Erythroblast (primary cell): ENCODE measurements at regions not wholly inside any gene's neighbourhood (a gene's known extent, or its start where the extent isn't known, plus 50 kb on each side); places are given as distances from the start of the nearest gene placed in this dataset.

Source experiments
- DNase-seq, 2 experiments: peaks; one replicate each; lab custom pipeline; 2025; lab: John Stamatoyannopoulos, UW
- GATA1 ChIP-seq: IDR thresholded peaks from 2 replicates; pipeline ENCODE4 v1.6.1; 2011; ENCODE audit warnings: low read depth, mild to moderate bottlenecking, control low read depth, low read length, moderate library complexity
- POLR2A ChIP-seq: IDR thresholded peaks from 2 replicates; pipeline ENCODE4 v1.6.1; 2011; ENCODE audit warnings: mild to moderate bottlenecking, low read length

DNA sequence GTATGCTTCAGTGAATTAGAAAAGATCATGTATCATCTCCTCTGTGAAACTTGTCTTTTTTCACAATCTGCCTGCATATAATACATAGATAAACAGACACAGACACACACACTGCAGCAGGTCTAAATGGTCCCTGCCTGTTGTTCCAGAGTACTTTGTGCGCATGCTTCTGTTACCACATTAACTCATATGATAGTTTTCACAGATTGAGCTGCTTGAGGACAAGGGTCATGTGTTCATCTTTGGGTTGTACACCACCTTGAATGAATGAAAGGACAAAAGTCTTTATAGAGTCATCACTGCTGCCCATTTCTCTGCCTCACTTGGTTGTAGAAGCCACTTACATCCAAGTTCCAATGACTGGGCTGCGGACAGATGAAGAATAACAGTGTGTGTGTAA, 72.7 kb upstream of the GLS start:
- TF ChIP-seq POLR2A = no peak
- no peak for TF ChIP-seq GATA1
- DNase-seq = no peak

DNA sequence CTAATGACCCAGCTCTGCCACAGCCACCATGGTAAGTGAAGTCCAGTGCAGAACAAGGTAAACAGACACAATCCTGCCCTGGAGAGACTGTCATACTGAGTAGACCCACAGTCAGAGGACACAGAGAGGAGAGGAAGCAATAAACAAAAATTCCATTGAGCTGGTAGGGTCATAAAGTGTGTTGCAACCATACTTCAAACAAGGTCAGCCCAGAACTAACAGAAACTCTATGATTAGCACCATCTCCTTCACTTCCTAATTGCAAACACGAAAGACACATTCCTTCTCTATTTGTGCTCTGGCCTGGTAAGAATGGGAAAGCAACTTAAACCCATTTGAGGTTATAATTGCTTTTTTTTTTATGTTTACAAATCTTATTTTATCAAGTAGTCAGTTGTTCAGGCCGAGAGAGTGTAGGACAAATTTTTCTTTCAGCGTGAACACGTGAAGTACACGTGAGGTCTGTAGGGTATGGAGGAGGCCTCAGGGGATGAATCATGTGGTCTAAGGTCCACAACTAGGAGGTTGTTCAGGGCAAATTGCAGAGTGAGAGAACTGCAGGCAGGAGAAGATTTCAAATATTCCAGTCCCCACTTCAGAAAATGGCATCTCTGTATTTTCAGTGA, 71.4 kb upstream of the GLS start:
- TF ChIP-seq GATA1 (no peak), POLR2A (no peak)
- no peak for DNase-seq

DNA sequence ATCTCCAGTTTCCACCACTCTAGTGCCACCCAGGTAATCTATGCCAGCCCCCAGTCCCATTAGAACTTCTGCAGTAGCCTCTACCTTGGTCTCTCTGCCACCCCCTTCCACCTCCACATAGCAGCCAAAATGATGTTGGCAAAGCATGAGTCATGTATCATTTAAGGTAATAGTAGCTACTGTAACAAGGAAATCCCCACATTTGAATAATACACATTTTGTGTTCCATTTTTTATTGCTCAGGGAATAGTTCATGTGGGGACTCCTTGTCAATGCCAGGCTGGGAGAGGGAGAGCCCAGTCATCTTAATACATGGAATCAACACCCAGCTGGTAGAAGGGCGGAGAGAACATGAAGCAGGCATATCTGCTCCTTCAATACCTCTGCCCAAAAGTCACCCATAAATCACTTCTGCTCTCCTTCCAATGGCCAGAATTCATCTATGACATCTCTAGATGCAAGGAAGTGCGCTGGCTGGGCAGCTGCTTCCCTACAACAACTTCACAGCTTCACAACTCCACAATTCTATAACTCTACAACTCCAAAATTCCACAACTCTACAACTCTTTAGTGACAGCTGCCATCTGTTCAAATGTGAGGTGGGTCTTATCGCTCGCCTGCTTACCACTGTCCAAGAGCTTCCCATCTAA, 70.6 kb upstream of the GLS start:
- TF ChIP-seq POLR2A = no peak
- TF ChIP-seq GATA1 = no peak
- no peak for DNase-seq

DNA sequence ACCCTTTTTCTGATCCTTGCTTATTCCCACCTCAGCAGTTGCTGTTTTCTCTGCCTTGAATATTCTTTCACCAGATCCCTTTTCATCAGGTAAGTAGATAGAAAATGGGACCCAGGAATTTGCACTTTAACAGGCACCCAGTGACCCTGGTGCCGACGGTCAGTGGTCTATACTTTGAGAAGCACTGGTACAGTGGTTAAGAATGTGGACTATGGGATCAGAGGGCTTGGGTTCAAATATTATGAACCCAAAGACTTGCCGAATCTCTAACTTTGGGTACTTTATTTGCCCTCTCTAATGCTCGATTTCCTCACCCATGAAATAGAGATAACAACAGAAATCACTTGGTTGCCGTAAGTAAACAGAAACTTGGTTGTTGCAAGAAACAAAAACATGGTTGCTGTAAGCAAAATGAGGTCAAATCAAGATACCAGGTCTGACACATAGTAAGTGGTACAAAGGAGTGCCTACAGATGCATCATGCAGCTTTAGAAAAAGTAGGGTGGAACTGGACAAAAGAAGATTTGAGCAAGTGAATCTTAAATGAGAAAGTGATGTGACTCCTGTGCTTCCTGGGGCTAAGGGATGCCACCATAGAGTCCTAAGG, 69.5 kb upstream of the GLS start:
- TF ChIP-seq GATA1 (no peak), POLR2A (no peak)
- no peak for DNase-seq

DNA sequence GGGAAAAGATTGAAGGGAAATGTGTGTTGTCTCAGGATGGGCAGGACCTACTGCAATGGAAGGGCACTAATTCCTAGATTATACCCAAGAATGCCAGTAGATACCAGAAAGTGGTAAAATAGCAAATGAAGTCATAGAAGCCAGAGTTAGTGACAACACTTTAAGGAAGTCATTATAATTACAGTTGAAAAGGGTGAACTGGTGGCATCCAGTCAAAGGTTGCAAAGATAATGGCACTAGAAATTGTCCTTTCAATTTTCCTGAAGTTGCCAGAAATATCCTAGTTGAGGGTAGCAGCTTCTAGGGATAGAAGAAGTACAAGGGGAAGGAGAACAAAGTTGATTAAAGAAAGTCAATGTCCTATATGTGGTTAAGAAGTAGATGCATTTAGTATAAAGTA, 68.8 kb upstream of the GLS start:
- no peak for DNase-seq
- no peak for TF ChIP-seq POLR2A
- TF ChIP-seq GATA1 = no peak

GRCh38 chr2:190812506-190813294, 67.9 kb upstream of the GLS start:
- TF ChIP-seq GATA1 = no peak
- TF ChIP-seq POLR2A = no peak
- no peak for DNase-seq

DNA sequence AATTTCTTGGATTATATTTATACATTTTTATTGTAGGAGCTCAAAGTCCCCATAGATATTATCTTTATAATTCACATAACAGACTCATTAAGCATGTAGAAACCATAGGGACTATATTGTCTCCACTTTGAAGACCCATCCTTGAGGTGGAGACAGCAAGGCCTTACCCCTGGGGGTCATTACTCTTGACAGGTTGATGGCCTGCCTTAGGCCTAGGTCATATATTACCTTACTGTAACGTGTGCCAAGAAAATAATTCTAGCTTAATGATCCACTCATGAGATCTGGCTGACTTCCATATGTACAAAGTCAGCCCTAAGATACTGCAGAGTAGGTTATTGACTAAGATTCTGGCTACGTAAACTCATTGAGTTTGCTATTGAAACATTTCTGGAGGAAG, 65.4 kb upstream of the GLS start:
- TF ChIP-seq GATA1 (no peak), POLR2A (no peak)
- DNase-seq = no peak

DNA sequence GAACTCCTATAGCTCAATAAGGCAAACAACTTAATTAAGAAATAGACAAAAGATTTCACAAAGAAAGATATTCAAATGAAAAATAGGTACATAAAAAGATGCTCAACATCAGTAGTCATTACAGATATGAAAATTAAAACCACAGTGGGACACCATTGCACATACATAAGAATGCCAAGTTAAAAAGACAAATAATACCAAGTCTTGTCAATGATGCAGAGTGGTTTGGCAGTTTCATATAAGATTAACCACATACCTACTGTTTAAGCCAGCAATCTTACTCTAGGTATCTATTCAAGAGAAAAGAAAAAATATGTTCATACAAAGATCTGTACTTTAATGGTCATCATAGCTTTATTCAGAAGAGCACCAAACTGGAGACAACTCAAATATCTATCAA, 63.5 kb upstream of the GLS start:
- TF ChIP-seq POLR2A = no peak
- TF ChIP-seq GATA1 = no peak
- DNase-seq = no peak

- no peak for TF ChIP-seq GATA1
- TF ChIP-seq POLR2A = no peak
- no peak for DNase-seq
Observed at GRCh38 chr2:190819840-190820301, 60.8 kb upstream of the GLS start.

- no peak for DNase-seq
- TF ChIP-seq POLR2A (no peak), GATA1 (no peak)
Observed at GRCh38 chr2:190820416-190820815, 60.2 kb upstream of the GLS start.

- no peak for DNase-seq
- no peak for TF ChIP-seq POLR2A
- TF ChIP-seq GATA1 = no peak
Observed at GRCh38 chr2:190822043-190822442, 58.6 kb upstream of the GLS start.

GRCh38 chr2:190827720-190828119, 52.9 kb upstream of the GLS start:
- TF ChIP-seq GATA1 = no peak
- TF ChIP-seq POLR2A = no peak
- no peak for DNase-seq

DNA sequence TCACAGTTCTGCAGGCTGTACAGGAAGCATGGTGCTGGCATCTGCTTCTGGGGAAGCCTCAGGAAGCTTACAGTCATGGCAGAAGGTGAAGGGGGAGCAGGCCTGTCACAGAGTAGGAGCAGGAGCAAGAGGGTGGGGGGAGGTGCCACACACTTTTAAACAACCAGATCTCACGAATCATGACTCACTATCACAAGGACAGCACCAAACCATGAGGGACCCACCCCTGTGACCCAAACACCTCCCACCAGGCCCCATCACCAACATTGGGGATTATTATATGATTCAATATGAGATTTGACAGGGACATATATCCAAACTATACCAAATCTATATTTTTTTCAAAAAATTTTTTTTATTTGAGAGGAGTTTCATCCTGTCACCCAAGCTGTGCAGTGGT, 51.0 kb upstream of the GLS start:
- DNase-seq = no peak
- TF ChIP-seq POLR2A = no peak
- TF ChIP-seq GATA1 = no peak
